ENCODE measurements at regions not wholly inside any gene's neighbourhood (a gene's known extent, or its start where the extent isn't known, plus 50 kb on each side); places are given as distances from the start of the nearest gene placed in this dataset.

DNA sequence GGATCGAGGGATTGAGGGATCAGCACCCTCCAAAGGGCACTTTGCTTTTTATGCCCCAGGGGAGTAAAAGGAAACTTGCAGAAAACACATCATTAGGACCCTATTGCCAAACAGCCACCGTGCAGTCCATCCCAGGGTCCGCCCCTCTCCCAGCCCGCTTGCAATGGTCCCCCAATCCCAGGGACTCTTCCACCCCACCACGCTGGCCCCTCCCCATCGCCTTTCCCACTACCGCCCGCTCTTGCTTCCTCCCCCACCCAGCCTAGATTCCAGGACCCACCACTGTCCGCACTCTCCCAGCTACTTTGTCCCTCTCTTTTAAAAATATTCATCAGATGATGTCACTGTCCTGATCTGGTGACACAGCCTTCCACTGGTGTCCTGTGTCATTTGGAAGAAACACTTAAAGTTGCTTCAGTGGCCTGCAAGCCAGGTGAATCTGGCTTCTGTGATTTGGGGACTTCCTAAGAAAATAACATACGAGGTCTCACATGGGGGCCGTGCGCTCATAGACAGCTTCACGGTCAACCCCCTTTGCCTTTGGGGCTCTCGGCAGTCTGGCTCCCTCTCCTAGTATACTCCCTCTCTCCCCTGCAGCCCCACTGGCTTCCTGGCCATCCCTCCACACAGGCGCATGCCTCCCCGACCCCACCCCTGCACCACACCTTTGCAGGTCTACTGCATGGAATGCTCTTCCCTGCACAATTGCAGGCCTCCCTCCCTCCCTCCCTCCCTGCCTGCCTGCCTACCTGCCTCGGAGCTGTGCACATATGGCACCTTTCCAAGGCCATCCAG is 127.9 kb downstream of the RBFOX3 start:
- H3K4me3 ChIP-seq = no peak overlapping the region
- no peaks in the 10 kb centered on the region for H3K9me3 ChIP-seq
- DNase-seq (ENCODE audit: low spot score in 2 of 2) = no peak
- peaks cover 0 to 60% of the 10 kb centered on the region in 2 donors for H3K27me3 ChIP-seq
- H3K4me1 ChIP-seq = no peaks in the 10 kb centered on the region
- intact Hi-C loops (cut with DNase I; ENCODE audit: low total_unique reads) = no loop called here
- no peaks in the 10 kb centered on the region for H3K36me3 ChIP-seq
- TF ChIP-seq POLR2AphosphoS5 (IDR thresholded peaks at IDR 0.05) = no peak
- TF ChIP-seq POLR2A (IDR thresholded peaks at IDR 0.05) = no peak
- TF ChIP-seq, protein P1, sequence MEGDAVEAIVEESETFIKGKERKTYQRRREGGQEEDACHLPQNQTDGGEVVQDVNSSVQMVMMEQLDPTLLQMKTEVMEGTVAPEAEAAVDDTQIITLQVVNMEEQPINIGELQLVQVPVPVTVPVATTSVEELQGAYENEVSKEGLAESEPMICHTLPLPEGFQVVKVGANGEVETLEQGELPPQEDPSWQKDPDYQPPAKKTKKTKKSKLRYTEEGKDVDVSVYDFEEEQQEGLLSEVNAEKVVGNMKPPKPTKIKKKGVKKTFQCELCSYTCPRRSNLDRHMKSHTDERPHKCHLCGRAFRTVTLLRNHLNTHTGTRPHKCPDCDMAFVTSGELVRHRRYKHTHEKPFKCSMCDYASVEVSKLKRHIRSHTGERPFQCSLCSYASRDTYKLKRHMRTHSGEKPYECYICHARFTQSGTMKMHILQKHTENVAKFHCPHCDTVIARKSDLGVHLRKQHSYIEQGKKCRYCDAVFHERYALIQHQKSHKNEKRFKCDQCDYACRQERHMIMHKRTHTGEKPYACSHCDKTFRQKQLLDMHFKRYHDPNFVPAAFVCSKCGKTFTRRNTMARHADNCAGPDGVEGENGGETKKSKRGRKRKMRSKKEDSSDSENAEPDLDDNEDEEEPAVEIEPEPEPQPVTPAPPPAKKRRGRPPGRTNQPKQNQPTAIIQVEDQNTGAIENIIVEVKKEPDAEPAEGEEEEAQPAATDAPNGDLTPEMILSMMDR (IDR thresholded peaks at IDR 0.05) = no peak
- H3K27ac ChIP-seq = no peak overlapping the region

- Histone ChIP-seq H3K4me1 (no peaks in the 10 kb centered on the region), H3K27me3 (peaks cover 0 to 65% of the 10 kb centered on the region in 2 donors), H3K9me3 (no peaks in the 10 kb centered on the region), H3K27ac (no peak overlapping the region), H3K4me3 (no peak overlapping the region), H3K36me3 (no peaks in the 10 kb centered on the region)
- no peak for DNase-seq (ENCODE audit: low spot score in 2 of 2)
- TF ChIP-seq POLR2A (IDR thresholded peaks at IDR 0.05) (no peak), POLR2AphosphoS5 (IDR thresholded peaks at IDR 0.05) (no peak)
- TF ChIP-seq, protein P1 (IDR thresholded peaks at IDR 0.05) = no peak
- intact Hi-C loops (cut with DNase I; ENCODE audit: low total_unique reads) = no loop called here
These were observed 131.0 kb downstream of the RBFOX3 start for GRCh38 chr17:79479876-79480275.

DNA sequence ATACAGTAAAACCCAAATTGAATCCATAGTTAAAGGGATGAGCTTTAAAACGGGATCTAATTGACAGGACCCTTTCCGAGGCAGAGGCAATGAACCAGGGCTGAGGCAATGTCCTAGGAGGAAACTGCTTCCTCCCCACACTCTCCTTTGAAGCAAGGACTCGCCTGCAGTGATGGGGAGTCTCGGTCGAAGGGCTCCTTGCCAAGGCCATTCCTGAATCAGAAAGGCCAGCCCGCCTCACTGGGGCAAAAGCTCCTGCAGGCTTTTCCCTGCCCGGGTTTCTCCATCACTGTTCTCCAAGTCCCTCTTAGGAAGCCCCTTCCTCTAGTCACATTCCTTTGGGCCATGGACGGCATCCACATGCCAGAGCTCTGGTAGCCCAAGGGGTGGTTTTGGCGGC is 132.0 kb downstream of the RBFOX3 start:
- H3K27ac ChIP-seq = no peak overlapping the region
- H3K4me1 ChIP-seq = no peaks in the 10 kb centered on the region
- no peaks in the 10 kb centered on the region for H3K36me3 ChIP-seq
- no peak overlapping the region for H3K4me3 ChIP-seq
- peaks cover 0 to 56% of the 10 kb centered on the region in 2 donors for H3K27me3 ChIP-seq
- H3K9me3 ChIP-seq = no peaks in the 10 kb centered on the region
- intact Hi-C loops (cut with DNase I; ENCODE audit: low total_unique reads) = no loop called here
- no peak for TF ChIP-seq POLR2AphosphoS5 (IDR thresholded peaks at IDR 0.05)
- TF ChIP-seq POLR2A (IDR thresholded peaks at IDR 0.05) = no peak
- DNase-seq (ENCODE audit: low spot score in 2 of 2) = no peak

GRCh38 chr17:79478051-79478461 is 132.8 kb downstream of the RBFOX3 start:
- no peak for DNase-seq (ENCODE audit: low spot score in 2 of 2)
- Histone ChIP-seq H3K4me1 (no peaks in the 10 kb centered on the region), H3K36me3 (no peaks in the 10 kb centered on the region), H3K27me3 (peaks cover 0 to 49% of the 10 kb centered on the region in 2 donors), H3K27ac (no peak overlapping the region), H3K9me3 (no peaks in the 10 kb centered on the region), H3K4me3 (no peak overlapping the region)
- TF ChIP-seq POLR2AphosphoS5 (IDR thresholded peaks at IDR 0.05) = no peak
- TF ChIP-seq, protein P1 (IDR thresholded peaks at IDR 0.05) = no peak
- no peak for TF ChIP-seq POLR2A (IDR thresholded peaks at IDR 0.05)
- intact Hi-C loops (cut with DNase I; ENCODE audit: low total_unique reads) = no loop called here

DNA sequence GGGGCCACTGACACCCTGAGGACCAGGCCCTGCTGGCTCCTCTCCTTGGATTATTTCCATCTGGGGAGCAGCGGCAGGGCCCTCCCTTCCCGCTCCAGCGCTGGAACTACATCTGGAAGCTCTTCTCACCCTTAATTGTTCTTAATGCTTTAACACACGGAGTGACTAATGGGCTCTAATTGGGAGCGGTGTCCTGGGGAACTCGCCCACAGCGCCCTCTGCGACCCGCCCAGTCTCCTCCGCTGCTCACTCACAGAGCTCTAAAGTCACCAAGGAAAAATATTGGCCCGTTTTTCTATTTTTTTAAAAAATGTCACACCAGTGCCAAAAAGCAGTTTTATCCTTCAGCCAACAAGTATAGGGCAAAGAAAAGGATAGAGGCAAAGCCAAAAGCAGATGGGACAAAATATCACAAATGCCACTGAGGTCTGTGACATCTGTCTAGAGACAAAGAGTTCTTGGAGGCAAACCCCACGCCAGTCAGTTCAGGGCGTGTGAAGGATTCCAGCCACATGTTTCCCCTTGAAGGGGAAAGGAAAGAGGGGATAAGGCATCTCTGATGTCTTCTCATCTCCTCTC is 134.7 kb downstream of the RBFOX3 start:
- no peaks in the 10 kb centered on the region for H3K9me3 ChIP-seq
- H3K4me1 ChIP-seq = no peaks in the 10 kb centered on the region
- intact Hi-C loops (cut with DNase I; ENCODE audit: low total_unique reads) = no loop called here
- H3K36me3 ChIP-seq = no peaks in the 10 kb centered on the region
- TF ChIP-seq POLR2A (IDR thresholded peaks at IDR 0.05) (no peak), POLR2AphosphoS5 (IDR thresholded peaks at IDR 0.05) (no peak)
- TF ChIP-seq, protein P1 (IDR thresholded peaks at IDR 0.05) = no peak
- DNase-seq (ENCODE audit: low spot score in 2 of 2) = no peak
- H3K4me3 ChIP-seq = no peak overlapping the region
- peaks cover 0 to 33% of the 10 kb centered on the region in 2 donors for H3K27me3 ChIP-seq
- H3K27ac ChIP-seq = no peak overlapping the region

Measured in breast epithelium (tissue), 4 donors.